GM10266 (cell line): ENCODE measurements at regions not wholly inside any gene's neighbourhood (a gene's known extent, or its start where the extent isn't known, plus 50 kb on each side); places are given as distances from the start of the nearest gene placed in this dataset.

Source experiments
- DNase-seq: peaks from one replicate; pipeline ENCODE4 v3.0.0; 2012; ENCODE audit errors: extremely low spot score
- TF ChIP-seq, protein P1 (sequence below): IDR thresholded peaks from 2 replicates; pipeline ENCODE4 v1.5.1; 2012; ENCODE audit warnings: mild to moderate bottlenecking, low read depth; ENCODE audit not compliant: control insufficient read depth, insufficient read depth; ENCODE audit errors: missing control alignments

DNA sequence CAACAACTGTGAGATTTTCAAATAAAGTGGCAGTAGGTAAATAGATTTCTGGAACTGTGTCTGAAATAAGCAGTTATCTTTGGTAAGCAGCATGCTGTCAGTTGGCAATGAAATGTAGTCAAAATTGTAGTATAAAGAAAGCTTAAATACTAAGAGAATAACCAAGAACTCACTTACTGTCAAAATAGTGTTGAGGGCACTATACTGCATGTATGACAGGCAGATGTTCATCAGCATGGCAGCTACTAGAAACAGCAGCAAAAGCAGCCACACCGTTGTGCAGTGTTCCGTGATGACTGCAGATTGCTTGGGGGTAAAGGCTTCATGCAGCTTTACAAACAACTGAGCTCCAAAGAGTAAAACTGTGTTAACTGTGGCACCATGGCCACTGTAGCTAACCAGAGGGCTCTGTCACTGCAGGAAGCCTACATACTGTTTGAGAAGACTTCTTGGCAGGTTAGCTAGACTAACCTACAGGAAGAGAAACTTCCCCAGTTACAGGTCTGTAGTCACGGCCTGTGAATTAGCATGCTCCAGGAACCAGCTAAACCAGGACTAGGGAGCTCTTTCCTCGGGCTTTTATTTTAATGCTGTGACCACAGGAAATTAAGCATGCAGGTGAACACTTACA, 459.7 kb downstream of the TBL1XR1 start:
- TF ChIP-seq, protein P1, sequence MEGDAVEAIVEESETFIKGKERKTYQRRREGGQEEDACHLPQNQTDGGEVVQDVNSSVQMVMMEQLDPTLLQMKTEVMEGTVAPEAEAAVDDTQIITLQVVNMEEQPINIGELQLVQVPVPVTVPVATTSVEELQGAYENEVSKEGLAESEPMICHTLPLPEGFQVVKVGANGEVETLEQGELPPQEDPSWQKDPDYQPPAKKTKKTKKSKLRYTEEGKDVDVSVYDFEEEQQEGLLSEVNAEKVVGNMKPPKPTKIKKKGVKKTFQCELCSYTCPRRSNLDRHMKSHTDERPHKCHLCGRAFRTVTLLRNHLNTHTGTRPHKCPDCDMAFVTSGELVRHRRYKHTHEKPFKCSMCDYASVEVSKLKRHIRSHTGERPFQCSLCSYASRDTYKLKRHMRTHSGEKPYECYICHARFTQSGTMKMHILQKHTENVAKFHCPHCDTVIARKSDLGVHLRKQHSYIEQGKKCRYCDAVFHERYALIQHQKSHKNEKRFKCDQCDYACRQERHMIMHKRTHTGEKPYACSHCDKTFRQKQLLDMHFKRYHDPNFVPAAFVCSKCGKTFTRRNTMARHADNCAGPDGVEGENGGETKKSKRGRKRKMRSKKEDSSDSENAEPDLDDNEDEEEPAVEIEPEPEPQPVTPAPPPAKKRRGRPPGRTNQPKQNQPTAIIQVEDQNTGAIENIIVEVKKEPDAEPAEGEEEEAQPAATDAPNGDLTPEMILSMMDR, result no peak
- no peak for DNase-seq

DNA sequence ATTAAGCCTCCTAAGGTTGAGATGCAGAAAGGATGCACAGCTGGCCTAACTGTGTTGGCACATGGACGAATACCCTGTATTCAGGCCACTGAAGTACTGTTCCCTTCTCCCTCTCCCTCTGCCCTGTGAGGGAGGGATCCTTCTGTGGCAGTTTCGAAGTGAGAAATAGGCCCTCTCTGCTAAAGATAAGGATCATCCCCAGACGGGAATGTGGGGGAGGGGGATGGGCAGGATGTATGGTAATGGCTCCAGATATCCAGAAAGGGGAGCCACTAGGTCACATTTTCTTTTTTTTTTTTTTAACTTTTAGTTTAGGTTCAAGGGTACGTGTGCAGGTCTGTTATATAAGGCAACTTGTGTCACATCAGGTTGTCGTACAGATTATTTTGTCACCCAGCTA, 463.1 kb downstream of the TBL1XR1 start:
- TF ChIP-seq, protein P1, result no peak
- no peak for DNase-seq

DNA sequence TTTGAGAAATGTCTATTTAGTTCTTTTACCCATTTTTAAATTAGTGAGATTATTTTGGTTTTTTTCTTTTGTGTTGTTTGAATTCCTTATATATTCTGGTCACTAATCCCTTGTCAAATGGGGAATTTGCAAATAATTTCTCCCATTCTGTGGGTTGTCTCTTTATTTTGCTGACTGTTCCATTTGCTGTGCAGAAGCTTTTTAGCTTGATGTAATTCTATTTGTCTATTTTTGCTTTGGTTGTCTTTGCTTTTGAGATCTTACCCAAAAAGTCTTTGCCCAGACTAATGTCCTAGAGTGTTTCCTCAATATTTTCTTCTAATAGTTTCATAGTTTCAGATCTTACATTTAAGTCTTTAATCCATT, 472.9 kb downstream of the TBL1XR1 start:
- TF ChIP-seq, protein P1, result no peak
- no peak for DNase-seq

DNA sequence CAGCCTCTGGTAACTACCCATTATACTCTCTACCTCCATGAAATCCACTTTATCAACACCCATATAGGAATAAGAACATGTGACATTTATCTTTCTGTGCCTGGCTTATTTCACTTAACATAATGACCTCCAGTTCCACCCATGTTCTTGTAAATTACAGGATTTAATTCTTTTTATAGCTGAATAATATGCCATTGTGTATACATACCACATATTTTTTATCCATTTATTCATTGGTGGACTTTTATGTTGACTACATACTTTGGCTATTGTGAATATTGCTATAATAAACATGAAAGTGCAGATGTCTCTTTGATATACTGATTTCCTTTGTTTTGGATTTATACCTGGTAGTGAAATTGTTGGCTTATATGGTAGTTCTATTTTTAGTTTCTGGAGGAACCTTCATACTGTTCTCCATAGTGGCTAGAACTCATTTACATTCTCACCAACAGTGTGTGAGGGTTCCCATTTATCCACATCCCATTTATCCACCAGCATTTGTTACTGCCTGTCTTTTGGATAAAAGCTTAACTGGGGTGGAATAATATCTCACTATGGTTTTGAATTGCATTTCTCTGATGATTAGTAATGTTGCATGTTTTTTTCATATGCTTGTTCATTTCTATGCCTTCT, 473.4 kb downstream of the TBL1XR1 start:
- TF ChIP-seq, protein P1, result no peak
- DNase-seq, result no peak

DNA sequence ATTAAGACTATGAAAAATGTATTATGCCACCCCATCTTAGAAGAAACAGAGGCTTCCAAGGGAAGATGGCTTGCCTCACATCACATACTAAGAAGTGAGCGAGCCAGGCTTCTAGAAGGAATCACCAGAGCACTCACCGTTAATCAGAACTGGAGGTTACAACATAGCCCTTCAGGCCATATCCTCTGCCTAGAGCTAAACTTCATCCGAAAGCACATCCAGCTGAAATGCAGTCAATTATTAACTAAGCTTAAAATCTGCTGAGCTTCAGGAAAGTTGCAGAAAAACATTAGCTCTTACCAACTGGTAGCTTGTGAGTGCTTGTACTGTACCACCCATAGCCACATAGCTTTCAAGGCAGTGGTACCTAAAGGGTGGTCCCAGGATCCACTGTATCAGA, 483.2 kb downstream of the TBL1XR1 start:
- no peak for DNase-seq
- TF ChIP-seq, protein P1, result no peak

DNA sequence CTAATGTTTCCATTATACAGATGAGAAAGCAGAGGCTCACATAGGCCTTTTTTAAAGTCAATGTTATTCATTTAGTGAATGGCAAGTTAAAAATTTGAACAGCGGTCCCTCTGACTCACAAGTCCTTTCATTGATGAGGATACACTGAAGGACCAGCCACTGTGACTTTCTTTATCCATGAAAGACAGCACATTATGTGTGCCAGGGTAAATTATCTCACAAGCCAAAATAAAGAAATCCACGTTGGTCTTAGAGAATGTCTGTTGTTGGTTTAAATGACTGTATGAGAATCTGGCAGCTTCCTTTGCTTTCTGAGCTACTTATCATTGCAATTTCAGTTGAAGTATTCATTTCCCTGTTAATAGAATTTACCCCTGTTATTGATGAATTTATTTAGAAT, 485.1 kb downstream of the TBL1XR1 start:
- DNase-seq, result no peak
- TF ChIP-seq, protein P1, result no peak

DNA sequence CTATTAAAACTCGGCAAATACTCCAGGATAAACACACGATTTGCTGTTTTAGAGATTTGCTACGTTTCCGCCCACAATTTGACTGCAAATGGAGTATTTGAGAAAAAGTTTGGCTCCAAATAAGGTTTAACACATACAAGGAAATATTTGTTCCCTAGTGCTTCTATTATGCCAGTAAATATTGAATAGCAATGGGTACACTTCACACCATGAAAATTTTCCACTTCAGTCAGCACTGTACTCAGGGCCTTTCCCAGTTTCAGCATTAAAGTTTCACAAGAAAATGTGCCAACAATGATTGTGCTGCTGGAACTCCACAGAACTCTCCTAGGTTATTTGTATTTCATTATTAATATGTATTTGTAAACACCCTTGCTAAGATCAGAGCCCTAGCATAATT, 498.0 kb downstream of the TBL1XR1 start:
- TF ChIP-seq, protein P1, result no peak
- no peak for DNase-seq
